GM12875 (cell line): ENCODE measurements at regions not wholly inside any gene's neighbourhood (a gene's known extent, or its start where the extent isn't known, plus 50 kb on each side); places are given as distances from the start of the nearest gene placed in this dataset.

Source experiments
- H3K4me3 ChIP-seq: one replicate; pipeline ENCODE4 v1.5.1; 2011; ENCODE audit warnings: low read depth, low read length, control low read depth
- CTCF ChIP-seq: IDR thresholded peaks from 2 replicates; pipeline ENCODE4 v1.5.1; 2011; ENCODE audit warnings: low read depth, mild to moderate bottlenecking, control low read depth, inconsistent platforms, low read length, moderate library complexity, borderline replicate concordance; ENCODE audit not compliant: insufficient read depth

- H3K4me3 ChIP-seq, result no peak overlapping the region
- no peak for TF ChIP-seq CTCF
These were observed 57.0 kb upstream of the TRABD2B start for GRCh38 chr1:48054232-48054631.

- TF ChIP-seq CTCF, result no peak
- no peak overlapping the region for H3K4me3 ChIP-seq
These were observed 55.7 kb upstream of the TRABD2B start for GRCh38 chr1:48052923-48053291.

- TF ChIP-seq CTCF, result no peak
- H3K4me3 ChIP-seq, result no peak overlapping the region
These were observed 54.4 kb upstream of the TRABD2B start for GRCh38 chr1:48051466-48052126.

- no peak for TF ChIP-seq CTCF
- H3K4me3 ChIP-seq, result no peak overlapping the region
These were observed 52.8 kb upstream of the TRABD2B start for GRCh38 chr1:48049823-48050535.

- no peak overlapping the region for H3K4me3 ChIP-seq
These were observed 51.8 kb upstream of the TRABD2B start for GRCh38 chr1:48048980-48049379.

GRCh38 chr1:48048064-48048463 lies 50.9 kb upstream of the TRABD2B start:
- TF ChIP-seq CTCF, result no peak
- no peak overlapping the region for H3K4me3 ChIP-seq

More at GRCh38 chr1:48048980-48049379, 51.8 kb upstream of the TRABD2B start:
- no peak for TF ChIP-seq CTCF

GRCh38 chr1:48047116-48047515 lies 49.9 kb upstream of the TRABD2B start:
- H3K4me3 ChIP-seq, result no peak overlapping the region
- no peak for TF ChIP-seq CTCF
